H9 (cell line): ENCODE measurements at regions not wholly inside any gene's neighbourhood (a gene's known extent, or its start where the extent isn't known, plus 50 kb on each side); places are given as distances from the start of the nearest gene placed in this dataset.

ENCODE experiments used
- DNase-seq: peaks from one replicate; pipeline ENCODE4 v3.0.0-alpha.2; 2017
- H2AFZ ChIP-seq: one replicate; pipeline ENCODE4 v1.6.1; 2013; ENCODE audit warnings: mild to moderate bottlenecking, low read length, control low read depth, moderate library complexity
- H2AK5ac ChIP-seq: 2 replicates; pipeline ENCODE4 v1.6.1; 2013; ENCODE audit warnings: low read length, control low read depth, mixed read lengths; ENCODE audit not compliant: insufficient read length
- H2BK120ac ChIP-seq: one replicate; pipeline ENCODE4 v1.6.1; 2013; ENCODE audit warnings: low read depth, mild to moderate bottlenecking, low read length, control low read depth, inconsistent platforms; ENCODE audit not compliant: poor library complexity, severe bottlenecking
- H2BK12ac ChIP-seq: 2 replicates; pipeline ENCODE4 v1.6.1; 2013; ENCODE audit warnings: low read length, control low read depth, mixed read lengths, low read depth; ENCODE audit not compliant: insufficient read length
- H2BK15ac ChIP-seq: 2 replicates; pipeline ENCODE4 v1.6.1; 2013; ENCODE audit warnings: low read depth, low read length, control low read depth
- H2BK20ac ChIP-seq: one replicate; pipeline ENCODE4 v1.6.1; 2013; ENCODE audit warnings: low read depth, mild to moderate bottlenecking, low read length, control low read depth, inconsistent platforms; ENCODE audit not compliant: poor library complexity, severe bottlenecking
- H2BK5ac ChIP-seq: 2 replicates; pipeline ENCODE4 v1.6.1; 2013; ENCODE audit warnings: low read length, control low read depth, mixed read lengths; ENCODE audit not compliant: insufficient read length
- H3K14ac ChIP-seq: 2 replicates; pipeline ENCODE4 v1.6.1; 2013; ENCODE audit warnings: low read length, control low read depth; ENCODE audit not compliant: insufficient read depth
- H3K18ac ChIP-seq: 2 replicates; pipeline ENCODE4 v1.6.1; 2013; ENCODE audit warnings: low read depth, mild to moderate bottlenecking, mixed read lengths, low read length, control low read depth; ENCODE audit not compliant: insufficient read length
- H3K23ac ChIP-seq: 2 replicates; pipeline ENCODE4 v1.6.1; 2013; ENCODE audit warnings: low read length, control low read depth, mixed read lengths, low read depth; ENCODE audit not compliant: insufficient read length
- H3K23me2 ChIP-seq: 2 replicates; pipeline ENCODE4 v1.6.1; 2013; ENCODE audit warnings: low read depth, mild to moderate bottlenecking, mixed read lengths, low read length, control low read depth; ENCODE audit not compliant: insufficient read length, poor library complexity, severe bottlenecking
- H3K27ac ChIP-seq: 2 replicates; pipeline ENCODE4 v1.5.1; 2013; ENCODE audit warnings: low read length, control low read depth, mixed read lengths, low read depth; ENCODE audit not compliant: insufficient read length
- H3K27me3 ChIP-seq: 2 replicates; pipeline ENCODE4 v1.6.1; 2013; ENCODE audit warnings: low read length, control low read depth, inconsistent platforms; ENCODE audit not compliant: insufficient read depth
- H3K4ac ChIP-seq: 2 replicates; pipeline ENCODE4 v1.6.1; 2013; ENCODE audit warnings: low read depth, mild to moderate bottlenecking, control low read depth, inconsistent platforms, low read length, moderate library complexity
- H3K4me1 ChIP-seq: 2 replicates; pipeline ENCODE4 v1.6.1; 2013; ENCODE audit warnings: low read length, control low read depth, inconsistent platforms; ENCODE audit not compliant: insufficient read depth
- H3K4me2 ChIP-seq: 2 replicates; pipeline ENCODE4 v1.6.1; 2013; ENCODE audit warnings: low read length, control low read depth, mixed read lengths; ENCODE audit not compliant: insufficient read length, insufficient read depth
- H3K56ac ChIP-seq: 2 replicates; pipeline ENCODE4 v1.6.1; 2013; ENCODE audit warnings: low read depth, mild to moderate bottlenecking, mixed read lengths, low read length, control low read depth; ENCODE audit not compliant: insufficient read length
- H3K79me1 ChIP-seq: 2 replicates; pipeline ENCODE4 v1.6.1; 2013; ENCODE audit warnings: low read depth, mild to moderate bottlenecking, moderate library complexity, low read length, control low read depth, inconsistent platforms; ENCODE audit not compliant: insufficient read depth, poor library complexity, severe bottlenecking
- H3K79me2 ChIP-seq: 2 replicates; pipeline ENCODE4 v1.6.1; 2013; ENCODE audit warnings: low read length, control low read depth, inconsistent platforms; ENCODE audit not compliant: insufficient read depth
- H3K9ac ChIP-seq: 2 replicates; pipeline ENCODE4 v1.6.1; 2013; ENCODE audit warnings: low read length, control low read depth, mixed read lengths; ENCODE audit not compliant: insufficient read length; ENCODE audit errors: extremely low read depth
- H3K9me3 ChIP-seq: one replicate; pipeline ENCODE4 v1.6.1; 2013; ENCODE audit warnings: low read depth, low read length, inconsistent platforms; ENCODE audit not compliant: control insufficient read depth
- H3T11ph ChIP-seq: one replicate; pipeline ENCODE4 v1.6.1; 2013; ENCODE audit warnings: mild to moderate bottlenecking, low read length, control low read depth, inconsistent platforms
- H4K20me1 ChIP-seq: one replicate; pipeline ENCODE4 v1.6.1; 2013; ENCODE audit not compliant: control insufficient read depth, insufficient read length, insufficient read depth
- H4K5ac ChIP-seq: 2 replicates; pipeline ENCODE4 v1.6.1; 2013; ENCODE audit warnings: low read depth, mild to moderate bottlenecking, mixed read lengths, low read length, control low read depth; ENCODE audit not compliant: insufficient read length
- H4K8ac ChIP-seq: replicated peaks from 2 replicates; pipeline ENCODE4 v1.6.1; 2013; ENCODE audit warnings: low read length, control low read depth, mixed read lengths, low read depth; ENCODE audit not compliant: insufficient read length
- H4K91ac ChIP-seq: 2 replicates; pipeline ENCODE4 v1.6.1; 2013; ENCODE audit warnings: low read depth, mild to moderate bottlenecking, moderate library complexity, mixed read lengths, low read length, control low read depth; ENCODE audit not compliant: insufficient read length
- H3K27ac Mint-ChIP-seq, 3 experiments: 2 replicates in 2 of 3; 3 replicates in 1 of 3; pipeline ENCODE4 v1.8.0; 2020 to 2021; ENCODE audit warnings: mixed read lengths in 3 of 3, mild to moderate bottlenecking in 1 of 3, moderate library complexity in 1 of 3
- H3K27me3 Mint-ChIP-seq: 2 replicates; pipeline ENCODE4 v1.8.0; 2021; ENCODE audit warnings: low read depth, mild to moderate bottlenecking, moderate library complexity, mixed read lengths
- H3K36me3 Mint-ChIP-seq, 3 experiments: 2 replicates in 2 of 3; 3 replicates in 1 of 3; pipeline ENCODE4 v1.8.0; 2020 to 2021; ENCODE audit warnings: low read depth in 3 of 3, mixed read lengths in 3 of 3; ENCODE audit not compliant: insufficient read depth in 1 of 3
- H3K4me1 Mint-ChIP-seq, 2 experiments: 2 replicates each; pipeline ENCODE4 v1.8.0; 2020; ENCODE audit warnings: mixed read lengths in 2 of 2
- H3K4me3 Mint-ChIP-seq, 2 experiments: 2 replicates in 1 of 2; 3 replicates in 1 of 2; pipeline ENCODE4 v1.8.0; 2020 to 2021; ENCODE audit warnings: mild to moderate bottlenecking in 2 of 2, mixed read lengths in 2 of 2, moderate library complexity in 1 of 2
- H3K9me3 Mint-ChIP-seq, 2 experiments: 2 replicates in 1 of 2; 3 replicates in 1 of 2; pipeline ENCODE4 v1.8.0; 2020; ENCODE audit warnings: mild to moderate bottlenecking in 2 of 2, mixed read lengths in 2 of 2, moderate library complexity in 1 of 2
- TF ChIP-seq, protein P1 (sequence below): fragments of 200-600 bp; sonication (generic); conservative IDR thresholded peaks from 3 replicates; pipeline ENCODE4 v1.8.0; 2021; ENCODE audit warnings: antibody characterized with exemption, mild to moderate bottlenecking

DNA sequence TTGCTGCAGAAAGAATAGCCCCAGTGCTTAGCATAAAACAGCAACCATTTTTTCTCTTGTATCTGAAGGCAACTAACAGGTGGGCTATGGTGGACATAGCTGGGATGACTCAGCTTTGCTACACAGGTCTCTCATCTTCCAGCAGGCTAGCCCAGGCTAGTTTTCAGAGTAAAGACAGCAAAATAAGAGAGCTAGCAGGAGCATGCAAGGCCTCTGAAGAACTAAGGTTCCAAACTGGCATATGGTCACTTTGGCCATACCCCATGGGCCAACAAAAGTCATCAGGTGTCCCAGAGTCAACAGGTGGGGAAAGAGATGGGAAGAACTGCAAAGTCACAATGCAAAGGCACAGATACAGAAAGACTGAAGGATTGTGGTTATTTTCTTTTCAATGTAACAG is 571.6 kb upstream of the MGMT start:
- Mint-ChIP-seq H3K4me3 (no peak overlapping the region), H3K27me3 (no peaks in the 10 kb centered on the region), H3K36me3 (no peaks in the 10 kb centered on the region; a peak in 1 of 7 replicates), H3K9me3 (no peaks in the 10 kb centered on the region), H3K27ac (no peak overlapping the region), H3K4me1 (peaks cover 6% of the 10 kb centered on the region in 2 experiments; a peak in 2 of 4 replicates)
- H3T11ph ChIP-seq, result no peak overlapping the region
- H3K79me2 ChIP-seq, result no peaks in the 10 kb centered on the region
- no peak overlapping the region for H2BK5ac ChIP-seq
- no peak overlapping the region for H2BK20ac ChIP-seq
- no peak overlapping the region for H3K4me2 ChIP-seq
- no peak overlapping the region for H2BK120ac ChIP-seq
- H2AK5ac ChIP-seq, result no peak overlapping the region
- H3K18ac ChIP-seq, result no peak overlapping the region
- no peak overlapping the region for H3K14ac ChIP-seq
- H3K23ac ChIP-seq, result no peak overlapping the region
- H4K91ac ChIP-seq, result no peak overlapping the region
- H3K27ac ChIP-seq, result no peak overlapping the region
- no peaks in the 10 kb centered on the region for H3K27me3 ChIP-seq
- H3K4me1 ChIP-seq, result no peaks in the 10 kb centered on the region
- H3K23me2 ChIP-seq, result peaks cover 4% of the 10 kb centered on the region
- no peaks in the 10 kb centered on the region for H4K20me1 ChIP-seq
- H3K9ac ChIP-seq, result no peak overlapping the region
- no peak overlapping the region for H2BK12ac ChIP-seq
- no peak overlapping the region for H3K56ac ChIP-seq
- H2AFZ ChIP-seq, result no peak overlapping the region
- no peak overlapping the region for H3K4ac ChIP-seq
- H2BK15ac ChIP-seq, result no peak overlapping the region
- H3K79me1 ChIP-seq, result no peaks in the 10 kb centered on the region
- H4K5ac ChIP-seq, result no peak overlapping the region
- DNase-seq, result no peak
- H3K9me3 ChIP-seq, result no peaks in the 10 kb centered on the region
- no peak overlapping the region for H4K8ac ChIP-seq
- TF ChIP-seq, protein P1, sequence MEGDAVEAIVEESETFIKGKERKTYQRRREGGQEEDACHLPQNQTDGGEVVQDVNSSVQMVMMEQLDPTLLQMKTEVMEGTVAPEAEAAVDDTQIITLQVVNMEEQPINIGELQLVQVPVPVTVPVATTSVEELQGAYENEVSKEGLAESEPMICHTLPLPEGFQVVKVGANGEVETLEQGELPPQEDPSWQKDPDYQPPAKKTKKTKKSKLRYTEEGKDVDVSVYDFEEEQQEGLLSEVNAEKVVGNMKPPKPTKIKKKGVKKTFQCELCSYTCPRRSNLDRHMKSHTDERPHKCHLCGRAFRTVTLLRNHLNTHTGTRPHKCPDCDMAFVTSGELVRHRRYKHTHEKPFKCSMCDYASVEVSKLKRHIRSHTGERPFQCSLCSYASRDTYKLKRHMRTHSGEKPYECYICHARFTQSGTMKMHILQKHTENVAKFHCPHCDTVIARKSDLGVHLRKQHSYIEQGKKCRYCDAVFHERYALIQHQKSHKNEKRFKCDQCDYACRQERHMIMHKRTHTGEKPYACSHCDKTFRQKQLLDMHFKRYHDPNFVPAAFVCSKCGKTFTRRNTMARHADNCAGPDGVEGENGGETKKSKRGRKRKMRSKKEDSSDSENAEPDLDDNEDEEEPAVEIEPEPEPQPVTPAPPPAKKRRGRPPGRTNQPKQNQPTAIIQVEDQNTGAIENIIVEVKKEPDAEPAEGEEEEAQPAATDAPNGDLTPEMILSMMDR, result no peak
